Panc1 (cell line): ENCODE measurements at regions not wholly inside any gene's neighbourhood (a gene's known extent, or its start where the extent isn't known, plus 50 kb on each side); places are given as distances from the start of the nearest gene placed in this dataset.

Experiments
- ATAC-seq: fragments of 200-7000 bp; cut with Tn5 transposase; 2 replicates; pipeline ENCODE4 v1.9.1; 2020; ENCODE audit warnings: mild to moderate bottlenecking, moderate library complexity
- BruUV-seq: library from RNA; stranded (reverse); fragments of 400-500 nt; replicated peaks from 2 replicates; lab custom pipeline; 2021; lab: Mats Ljungman, UMichigan
- CTCF ChIA-PET: fragments of 300-600 bp; sonication (Branson Sonifier 250); formaldehyde crosslinking; loops from one replicate; lab custom pipeline; 2022; ENCODE audit warnings: antibody characterized with exemption; lab: Charles Lee
- POLR2A ChIA-PET: fragments of 300-600 bp; sonication (Branson Sonifier 250); formaldehyde crosslinking; loops from one replicate; lab custom pipeline; 2022; ENCODE audit warnings: antibody characterized with exemption; lab: Charles Lee
- DNase-seq: peaks from one replicate; pipeline ENCODE4 v3.0.0-alpha.2; 2010; ENCODE audit warnings: low read depth, low spot score
- H3K27ac ChIP-seq: 2 replicates; pipeline ENCODE4 v1.5.1; 2011; ENCODE audit warnings: mild to moderate bottlenecking, low read length, inconsistent platforms
- H3K27me3 ChIP-seq: fragments of 200-500 bp; sonication (Bioruptor generic); 2 replicates; pipeline ENCODE4 v1.6.0; 2014; ENCODE audit warnings: low read length, inconsistent platforms; ENCODE audit not compliant: control insufficient read depth, insufficient read depth
- H3K36me3 ChIP-seq: fragments of 200-500 bp; sonication (Bioruptor generic); 2 replicates; pipeline ENCODE4 v1.5.1; 2014; ENCODE audit warnings: inconsistent platforms, mild to moderate bottlenecking, low read length, moderate library complexity; ENCODE audit not compliant: control insufficient read depth, insufficient read depth
- H3K4me1 ChIP-seq: 2 replicates; pipeline ENCODE4 v1.5.1; 2011; ENCODE audit warnings: inconsistent platforms, mild to moderate bottlenecking, low read length, moderate library complexity; ENCODE audit not compliant: control insufficient read depth, insufficient read depth
- H3K4me3 ChIP-seq, 2 experiments: 2 replicates each; pipeline ENCODE4 v1.5.1; 2011 to 2012; ENCODE audit warnings: low read depth in 2 of 2, low read length in 2 of 2, mild to moderate bottlenecking in 2 of 2, inconsistent platforms in 1 of 2, moderate library complexity in 1 of 2
- H3K9me3 ChIP-seq: fragments of 200-500 bp; sonication (Bioruptor generic); 2 replicates; pipeline ENCODE4 v1.5.1; 2014; ENCODE audit warnings: low read depth, mild to moderate bottlenecking, inconsistent platforms, low read length, moderate library complexity; ENCODE audit not compliant: control insufficient read depth, insufficient read depth
- CTCF ChIP-seq: fragments of 450-650 bp; IDR thresholded peaks from 2 replicates; pipeline ENCODE4 v1.5.1; 2017; ENCODE audit warnings: mild to moderate bottlenecking
- POLR2AphosphoS5 ChIP-seq: IDR thresholded peaks from 2 replicates; pipeline ENCODE4 v1.6.1; 2012; ENCODE audit warnings: mild to moderate bottlenecking, low read depth, low read length, moderate library complexity
- REST ChIP-seq, 2 experiments: IDR thresholded peaks; 2 replicates each; pipeline ENCODE4 v1.6.1; 2011 to 2012; ENCODE audit warnings: low read depth in 2 of 2, control low read depth in 1 of 2, low read length in 1 of 2, mild to moderate bottlenecking in 1 of 2, moderate library complexity in 1 of 2; ENCODE audit not compliant: insufficient read depth in 1 of 2
- SIN3A ChIP-seq: IDR thresholded peaks from 2 replicates; pipeline ENCODE4 v1.6.1; 2012; ENCODE audit warnings: low read depth, mild to moderate bottlenecking, low read length, moderate library complexity, borderline replicate concordance; ENCODE audit not compliant: insufficient read depth
- TCF7L2 ChIP-seq: IDR thresholded peaks from 2 replicates; pipeline ENCODE4 v1.6.1; 2011; ENCODE audit warnings: mild to moderate bottlenecking, low read depth, low read length, inconsistent platforms
- in situ Hi-C: cut with HindIII; loops from 2 replicates; pipeline ENCODE4 v1.10.0; 2016; ENCODE audit warnings: low sequenced_read_pairs, low pct_unique_long_range_greater_than_20kb
- intact Hi-C: fragments of 100-400 bp; cut with micrococcal nuclease; formaldehyde crosslinking; loops from one replicate; pipeline ENCODE4 v1.10.0; 2022; ENCODE audit not compliant: unreplicated experiment

- H3K27ac ChIP-seq: no peak overlapping the region
- ChIA-PET POLR2A (no interaction called here), CTCF (no interaction called here)
- BruUV-seq: no TSS peak
- intact Hi-C loops (no loop called here), in situ Hi-C loops (no loop called here)
- H3K9me3 ChIP-seq: no peaks in the 10 kb centered on the region
- no peaks in the 10 kb centered on the region for H3K27me3 ChIP-seq
- H3K4me1 ChIP-seq: no peaks in the 10 kb centered on the region
- no peak overlapping the region for H3K4me3 ChIP-seq
- ATAC-seq (no peak), DNase-seq (no peak)
- TF ChIP-seq REST (IDR thresholded peaks at IDR 0.05; ENCODE audit: insufficient read depth in 1 of 2, low read depth in 2 of 2, low read length in 1 of 2): no peak
- TF ChIP-seq CTCF: no peak
- no peak for TF ChIP-seq POLR2AphosphoS5
- no peak for TF ChIP-seq SIN3A
- no peak for TF ChIP-seq TCF7L2
- H3K36me3 ChIP-seq: no peaks in the 10 kb centered on the region
These were observed 727.8 kb downstream of the QKI start for GRCh38 chr6:164142322-164142721.

GRCh38 chr6:164135511-164136132 is 721.1 kb downstream of the QKI start:
- Histone ChIP-seq H3K4me1 (no peaks in the 10 kb centered on the region), H3K4me3 (no peak overlapping the region), H3K36me3 (no peaks in the 10 kb centered on the region), H3K27me3 (no peaks in the 10 kb centered on the region), H3K27ac (no peak overlapping the region), H3K9me3 (no peaks in the 10 kb centered on the region)
- ChIA-PET CTCF (no interaction called here), POLR2A (no interaction called here)
- TF ChIP-seq SIN3A (no peak), CTCF (no peak), POLR2AphosphoS5 (no peak), TCF7L2 (no peak), REST (IDR thresholded peaks at IDR 0.05; ENCODE audit: insufficient read depth in 1 of 2, low read depth in 2 of 2, low read length in 1 of 2) (no peak)
- DNase-seq (no peak), ATAC-seq (no peak)
- intact Hi-C loops (no loop called here), in situ Hi-C loops (no loop called here)
- no TSS peak for BruUV-seq
